ENCODE measurements at regions not wholly inside any gene's neighbourhood (a gene's known extent, or its start where the extent isn't known, plus 50 kb on each side); places are given as distances from the start of the nearest gene placed in this dataset.

DNA sequence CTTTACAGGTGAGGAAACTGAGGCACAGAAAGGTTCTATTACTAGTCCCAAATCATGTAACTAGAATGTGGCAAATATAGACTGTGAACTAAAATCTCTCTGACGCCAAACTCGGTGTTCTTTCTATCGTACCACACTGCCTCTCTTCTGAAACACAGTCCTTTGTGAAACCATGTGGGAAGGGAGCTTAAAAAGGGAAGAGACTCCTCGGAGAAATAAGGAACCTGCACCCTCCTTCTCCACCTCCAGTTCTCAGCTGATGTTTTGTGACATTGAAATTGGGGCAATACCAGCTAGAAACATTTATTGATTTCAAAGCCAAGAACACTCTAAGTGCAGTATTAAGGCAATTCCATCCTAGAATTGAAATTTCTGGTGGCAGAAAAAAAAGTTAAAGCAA lies 76.4 kb upstream of the DRD2 start:
- Histone ChIP-seq H4K20me1 (replicated peaks; ENCODE audit: control insufficient read depth, extremely low read depth, insufficient read depth, low read length) (no peaks in the 10 kb centered on the region), H3K27ac (ENCODE audit: insufficient read depth, low read depth, low read length) (no peak overlapping the region), H2AFZ (ENCODE audit: low read depth, low read length) (no peak overlapping the region), H3K36me3 (ENCODE audit: control insufficient read depth in 2 of 2, extremely low read depth in 1 of 2, insufficient read depth in 2 of 2, low read length in 2 of 2) (no peaks in the 10 kb centered on the region), H3K9me3 (replicated peaks; ENCODE audit: control insufficient read depth, insufficient read depth, low read length) (no peaks in the 10 kb centered on the region), H3K79me2 (ENCODE audit: control insufficient read depth, insufficient read depth, low read length) (no peaks in the 10 kb centered on the region), H3K4me2 (ENCODE audit: insufficient read depth, low read length) (no peak overlapping the region), H3K9ac (replicated peaks; ENCODE audit: extremely low read depth, insufficient read depth, low read length) (no peak overlapping the region), H3K4me1 (ENCODE audit: control insufficient read depth, extremely low read depth, insufficient read depth, low read length) (no peaks in the 10 kb centered on the region), H3K4me3 (replicated peaks in 1 of 3; ENCODE audit: insufficient read depth in 1 of 3, low read depth in 1 of 3, low read length in 3 of 3) (no peak overlapping the region), H3K9me1 (replicated peaks; ENCODE audit: control insufficient read depth, extremely low read depth, insufficient read depth, low read length) (no peaks in the 10 kb centered on the region), H3K27me3 (ENCODE audit: control insufficient read depth in 2 of 2, insufficient read depth in 2 of 2, low read length in 2 of 2) (no peaks in the 10 kb centered on the region)
- dilution Hi-C loops (cut with MboI; ENCODE audit: extremely low pct_ligation_motif_present, low sequenced_read_pairs): no loop called here
- no TSS peak for BruUV-seq (replicated peaks)
- TF ChIP-seq GATA2 (IDR thresholded peaks at IDR 0.05; ENCODE audit: insufficient read depth, insufficient read length, low read depth, low read length): no peak
- TF ChIP-seq, protein P1, sequence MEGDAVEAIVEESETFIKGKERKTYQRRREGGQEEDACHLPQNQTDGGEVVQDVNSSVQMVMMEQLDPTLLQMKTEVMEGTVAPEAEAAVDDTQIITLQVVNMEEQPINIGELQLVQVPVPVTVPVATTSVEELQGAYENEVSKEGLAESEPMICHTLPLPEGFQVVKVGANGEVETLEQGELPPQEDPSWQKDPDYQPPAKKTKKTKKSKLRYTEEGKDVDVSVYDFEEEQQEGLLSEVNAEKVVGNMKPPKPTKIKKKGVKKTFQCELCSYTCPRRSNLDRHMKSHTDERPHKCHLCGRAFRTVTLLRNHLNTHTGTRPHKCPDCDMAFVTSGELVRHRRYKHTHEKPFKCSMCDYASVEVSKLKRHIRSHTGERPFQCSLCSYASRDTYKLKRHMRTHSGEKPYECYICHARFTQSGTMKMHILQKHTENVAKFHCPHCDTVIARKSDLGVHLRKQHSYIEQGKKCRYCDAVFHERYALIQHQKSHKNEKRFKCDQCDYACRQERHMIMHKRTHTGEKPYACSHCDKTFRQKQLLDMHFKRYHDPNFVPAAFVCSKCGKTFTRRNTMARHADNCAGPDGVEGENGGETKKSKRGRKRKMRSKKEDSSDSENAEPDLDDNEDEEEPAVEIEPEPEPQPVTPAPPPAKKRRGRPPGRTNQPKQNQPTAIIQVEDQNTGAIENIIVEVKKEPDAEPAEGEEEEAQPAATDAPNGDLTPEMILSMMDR (IDR thresholded peaks at IDR 0.05; ENCODE audit: extremely low read depth in 1 of 2, insufficient read depth in 1 of 2, low read depth in 1 of 2, low read length in 2 of 2): no peak
- TF ChIP-seq JUN (IDR thresholded peaks at IDR 0.05; ENCODE audit: borderline replicate concordance, insufficient read depth, insufficient read length, low read depth): no peak
- no peak for TF ChIP-seq POLR2AphosphoS5 (IDR thresholded peaks at IDR 0.05; ENCODE audit: insufficient read depth, low read depth, low read length)
- no peak for TF ChIP-seq MYC (IDR thresholded peaks at IDR 0.05; ENCODE audit: low read depth, low read length)
- no peak for TF ChIP-seq FOS (IDR thresholded peaks at IDR 0.05; ENCODE audit: borderline replicate concordance, insufficient read depth, low read length)
- TF ChIP-seq, protein P2, sequence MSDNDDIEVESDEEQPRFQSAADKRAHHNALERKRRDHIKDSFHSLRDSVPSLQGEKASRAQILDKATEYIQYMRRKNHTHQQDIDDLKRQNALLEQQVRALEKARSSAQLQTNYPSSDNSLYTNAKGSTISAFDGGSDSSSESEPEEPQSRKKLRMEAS (IDR thresholded peaks at IDR 0.05; ENCODE audit: insufficient read depth, insufficient read length): no peak
- no peak for TF ChIP-seq EZH2 (IDR thresholded peaks at IDR 0.05; ENCODE audit: borderline replicate concordance, low read depth, low read length, severe bottlenecking)
- ChIA-PET CTCF (no interaction called here), POLR2A (no interaction called here)
- DNase-seq (ENCODE audit: low read depth, low spot score): no peak
- intact Hi-C loops (cut with micrococcal nuclease): no loop called here
- FAIRE-seq: no peak

All from endothelial cell of umbilical vein (primary cell).